HL-60 (cell line): ENCODE measurements at regions not wholly inside any gene's neighbourhood (a gene's known extent, or its start where the extent isn't known, plus 50 kb on each side); places are given as distances from the start of the nearest gene placed in this dataset.

ENCODE experiments used
- DNase-seq, 2 experiments: peaks; one replicate each; pipeline ENCODE4 v3.0.0-alpha.2; 2010 to 2020; ENCODE audit warnings: low read depth in 1 of 2, low spot score in 1 of 2
- H3K27ac ChIP-seq: fragments of 250-450 bp; sonication (Bioruptor Pico); replicated peaks from 2 replicates; pipeline ENCODE4 v1.5.1; 2020; ENCODE audit warnings: mild to moderate bottlenecking, moderate library complexity
- H3K27me3 ChIP-seq: fragments of 250-450 bp; sonication (Bioruptor Pico); 2 replicates; pipeline ENCODE4 v1.5.1; 2021; ENCODE audit warnings: mild to moderate bottlenecking, moderate library complexity; ENCODE audit not compliant: insufficient read depth, poor library complexity, severe bottlenecking
- H3K4me3 ChIP-seq: replicated peaks from 2 replicates; pipeline ENCODE4 v1.5.1; 2011; ENCODE audit warnings: mild to moderate bottlenecking, control low read depth, low read length; ENCODE audit not compliant: insufficient read depth
- GABPA ChIP-seq: IDR thresholded peaks from 2 replicates; pipeline ENCODE4 v1.6.1; 2012; ENCODE audit warnings: low read depth
- POLR2AphosphoS5 ChIP-seq: IDR thresholded peaks from 2 replicates; pipeline ENCODE4 v1.6.1; 2012; ENCODE audit warnings: low read depth
- REST ChIP-seq: IDR thresholded peaks from 2 replicates; pipeline ENCODE4 v1.6.1; 2012; ENCODE audit warnings: low read depth; ENCODE audit not compliant: insufficient replicate concordance
- SPI1 ChIP-seq: IDR thresholded peaks from 2 replicates; pipeline ENCODE4 v1.6.1; 2012; ENCODE audit warnings: low read depth, mild to moderate bottlenecking, borderline replicate concordance
- TF ChIP-seq, protein P1 (sequence below): IDR thresholded peaks from one replicate; pipeline ENCODE4 v1.5.1; 2011; ENCODE audit warnings: low read length, control low read depth, inconsistent platforms; ENCODE audit not compliant: insufficient read depth

DNA sequence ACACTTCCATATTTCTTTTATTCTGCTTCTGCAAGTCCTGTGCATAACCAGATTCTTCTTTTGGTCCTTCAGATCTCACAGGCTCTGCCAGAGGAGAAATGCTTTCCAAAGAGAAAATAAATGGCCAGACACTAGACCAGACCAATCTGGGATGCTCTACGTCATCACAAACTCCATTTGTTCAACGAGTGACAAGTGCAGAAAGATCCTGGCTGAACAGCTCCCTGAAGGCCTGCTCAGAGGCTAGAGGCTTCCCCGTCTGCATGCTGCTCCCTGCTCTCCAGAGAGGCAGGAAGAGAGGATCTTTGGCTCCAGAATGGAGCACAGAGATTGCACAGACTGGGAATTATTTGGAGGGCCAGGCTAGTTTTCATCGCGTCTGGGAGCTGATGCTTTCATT is 232.7 kb downstream of the MAF start:
- Histone ChIP-seq H3K4me3 (no peak overlapping the region), H3K27ac (no peak overlapping the region), H3K27me3 (no peaks in the 10 kb centered on the region)
- TF ChIP-seq SPI1, result no peak
- TF ChIP-seq, protein P1, sequence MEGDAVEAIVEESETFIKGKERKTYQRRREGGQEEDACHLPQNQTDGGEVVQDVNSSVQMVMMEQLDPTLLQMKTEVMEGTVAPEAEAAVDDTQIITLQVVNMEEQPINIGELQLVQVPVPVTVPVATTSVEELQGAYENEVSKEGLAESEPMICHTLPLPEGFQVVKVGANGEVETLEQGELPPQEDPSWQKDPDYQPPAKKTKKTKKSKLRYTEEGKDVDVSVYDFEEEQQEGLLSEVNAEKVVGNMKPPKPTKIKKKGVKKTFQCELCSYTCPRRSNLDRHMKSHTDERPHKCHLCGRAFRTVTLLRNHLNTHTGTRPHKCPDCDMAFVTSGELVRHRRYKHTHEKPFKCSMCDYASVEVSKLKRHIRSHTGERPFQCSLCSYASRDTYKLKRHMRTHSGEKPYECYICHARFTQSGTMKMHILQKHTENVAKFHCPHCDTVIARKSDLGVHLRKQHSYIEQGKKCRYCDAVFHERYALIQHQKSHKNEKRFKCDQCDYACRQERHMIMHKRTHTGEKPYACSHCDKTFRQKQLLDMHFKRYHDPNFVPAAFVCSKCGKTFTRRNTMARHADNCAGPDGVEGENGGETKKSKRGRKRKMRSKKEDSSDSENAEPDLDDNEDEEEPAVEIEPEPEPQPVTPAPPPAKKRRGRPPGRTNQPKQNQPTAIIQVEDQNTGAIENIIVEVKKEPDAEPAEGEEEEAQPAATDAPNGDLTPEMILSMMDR, result no peak
- no peak for TF ChIP-seq POLR2AphosphoS5
- no peak for TF ChIP-seq REST
- no peak for TF ChIP-seq GABPA
- no peak for DNase-seq

DNA sequence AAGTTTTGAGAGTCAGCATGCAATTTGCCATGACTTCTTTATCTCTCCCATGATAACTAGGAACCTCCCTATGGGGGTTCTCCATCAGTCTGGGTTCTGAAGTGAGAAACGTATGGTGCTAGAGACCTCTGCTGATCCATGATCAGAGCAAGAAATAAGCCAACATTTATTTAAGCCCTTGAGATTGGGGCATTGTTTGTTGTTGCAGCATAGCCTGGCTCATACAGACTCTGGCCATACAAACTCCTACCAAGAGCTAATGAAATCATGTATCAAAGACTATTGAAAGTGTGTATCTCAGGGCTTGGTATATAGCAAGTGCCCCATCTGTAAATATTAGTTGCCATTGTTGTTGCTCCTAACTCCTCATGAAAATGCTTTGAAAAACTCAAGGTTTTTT is 233.9 kb downstream of the MAF start:
- TF ChIP-seq SPI1 (no peak), GABPA (no peak), REST (no peak), POLR2AphosphoS5 (no peak)
- TF ChIP-seq, protein P1, result no peak
- H3K4me3 ChIP-seq, result no peak overlapping the region
- H3K27ac ChIP-seq, result no peak overlapping the region
- DNase-seq, result no peak
- H3K27me3 ChIP-seq, result no peaks in the 10 kb centered on the region

GRCh38 chr16:79365702-79366101 is 234.8 kb downstream of the MAF start:
- H3K27ac ChIP-seq, result no peak overlapping the region
- no peak for DNase-seq
- TF ChIP-seq POLR2AphosphoS5 (no peak), GABPA (no peak), SPI1 (no peak), REST (no peak)
- TF ChIP-seq, protein P1, result no peak
- no peaks in the 10 kb centered on the region for H3K27me3 ChIP-seq
- no peak overlapping the region for H3K4me3 ChIP-seq
